ENCODE measurements at regions not wholly inside any gene's neighbourhood (a gene's known extent, or its start where the extent isn't known, plus 50 kb on each side); places are given as distances from the start of the nearest gene placed in this dataset.

GRCh38 chr11:57123590-57123989 lies 58.2 kb upstream of the LRRC55 start:
- ATAC-seq (no peak), FAIRE-seq (no peak), DNase-seq (ENCODE audit: low read depth in 1 of 2, low spot score in 1 of 2) (no peak)
- Histone ChIP-seq H3K4me2 (no peak overlapping the region), H3K9me3 (no peaks in the 10 kb centered on the region), H3K4me3 (no peak overlapping the region), H3K27ac (0 out of 6 replicates have a peak overlapping the region, but pooled peaks of 1 of the 2 experiments have one; percentile 13), H3K4me1 (peaks cover 11% of the 10 kb centered on the region)
- WGBS (ENCODE audit: missing lambda C conversion rate): 90% methylated on average over 9 of the region's 9 CpGs
- POLR2A ChIA-PET: no interaction called here
- CTCF ChIA-PET: interaction anchor here (0.6 to 3.1 kb wide), 2 partner anchors 94 to 126 kb away, joined by 4 to 13 read pairs; no protein-coding TSS in a partner anchor
- TF ChIP-seq ZNF302 (CRISPR knock-in tag; IDR thresholded peaks at IDR 0.05) (no peak), RNF2 (IDR thresholded peaks at IDR 0.05; ENCODE audit: borderline replicate concordance, low read depth) (no peak), EHMT2 (IDR thresholded peaks at IDR 0.05; ENCODE audit: low read depth) (no peak), REST (IDR thresholded peaks at IDR 0.05) (no peak), KDM5A (IDR thresholded peaks at IDR 0.05) (no peak), CHD4 (IDR thresholded peaks at IDR 0.05; ENCODE audit: borderline replicate concordance) (no peak), NPAS2 (CRISPR knock-in tag; IDR thresholded peaks at IDR 0.05; ENCODE audit: borderline replicate concordance) (no peak), BHLHE40 (IDR thresholded peaks at IDR 0.05; ENCODE audit: low read depth, low read length) (no peak), ESRRA (IDR thresholded peaks at IDR 0.05; ENCODE audit: borderline replicate concordance, low read length) (no peak), HOXB13 (CRISPR knock-in tag; IDR thresholded peaks at IDR 0.05; ENCODE audit: low read depth) (no peak), HOXA7 (CRISPR knock-in tag; IDR thresholded peaks at IDR 0.05) (no peak), E2F6 (IDR thresholded peaks at IDR 0.05; ENCODE audit: borderline replicate concordance, low read depth) (no peak), PHF8 (IDR thresholded peaks at IDR 0.05; ENCODE audit: borderline replicate concordance, low read depth) (no peak), POLR2A (IDR thresholded peaks at IDR 0.05; ENCODE audit: low read length) (no peak), GATA3 (IDR thresholded peaks at IDR 0.05; ENCODE audit: borderline replicate concordance) (no peak), MAX (IDR thresholded peaks at IDR 0.05) (no peak), HES2 (IDR thresholded peaks at IDR 0.05) (no peak), KDM1A (IDR thresholded peaks at IDR 0.05; ENCODE audit: low read depth) (no peak), MYC (IDR thresholded peaks at IDR 0.05; ENCODE audit: borderline replicate concordance, low read length) (no peak)

GRCh38 chr11:57124505-57124904 lies 57.2 kb upstream of the LRRC55 start:
- Histone ChIP-seq H3K9me3 (no peaks in the 10 kb centered on the region), H3K4me1 (peaks cover 11% of the 10 kb centered on the region), H3K4me3 (no peak overlapping the region), H3K27ac (peak overlapping the region in 1 of 2 experiments; percentile 42; a peak in 1 of 6 replicates), H3K4me2 (no peak overlapping the region)
- ChIA-PET CTCF (interaction anchor here (0.7 to 3.1 kb wide), 5 partner anchors 8 to 144 kb away, joined by 3 to 13 read pairs (median 4); no protein-coding TSS in a partner anchor), POLR2A (no interaction called here)
- no peak for TF ChIP-seq ATOH8 (CRISPR knock-in tag; IDR thresholded peaks at IDR 0.05; ENCODE audit: low read depth)
- no peak for TF ChIP-seq FOXS1 (CRISPR knock-in tag; IDR thresholded peaks at IDR 0.05)
- TF ChIP-seq FOSL2 (IDR thresholded peaks at IDR 0.05): no peak
- no peak for TF ChIP-seq FOSL2 (CRISPR knock-in tag; IDR thresholded peaks at IDR 0.05)
- TF ChIP-seq RAD21 (conservative IDR thresholded peaks at IDR 0.05 in 1 of 2, IDR thresholded peaks at IDR 0.05 in 1 of 2): no peak
- TF ChIP-seq HOXA7 (CRISPR knock-in tag; IDR thresholded peaks at IDR 0.05): no peak
- no peak for TF ChIP-seq RFX5 (IDR thresholded peaks at IDR 0.05)
- TF ChIP-seq MYC (IDR thresholded peaks at IDR 0.05; ENCODE audit: borderline replicate concordance, low read length): no peak
- TF ChIP-seq EHMT2 (IDR thresholded peaks at IDR 0.05; ENCODE audit: low read depth): no peak
- no peak for TF ChIP-seq RNF2 (IDR thresholded peaks at IDR 0.05; ENCODE audit: borderline replicate concordance, low read depth)
- no peak for TF ChIP-seq SREBF2 (IDR thresholded peaks at IDR 0.05)
- no peak for TF ChIP-seq CBX2 (IDR thresholded peaks at IDR 0.05; ENCODE audit: borderline replicate concordance, low read depth)
- no peak for TF ChIP-seq RARB (CRISPR knock-in tag; IDR thresholded peaks at IDR 0.05)
- no peak for TF ChIP-seq MAX (IDR thresholded peaks at IDR 0.05)
- WGBS (ENCODE audit: missing lambda C conversion rate): 92% methylated on average over 7 of the region's 7 CpGs
- DNase-seq (ENCODE audit: low read depth in 1 of 2, low spot score in 1 of 2) (no peak), FAIRE-seq (no peak), ATAC-seq (no peak)
